AG09309 (cell line): ENCODE measurements at regions not wholly inside any gene's neighbourhood (a gene's known extent, or its start where the extent isn't known, plus 50 kb on each side); places are given as distances from the start of the nearest gene placed in this dataset.

Experiments used
- DNase-seq: peaks from one replicate; pipeline ENCODE4 v3.0.0-alpha.2; 2010; ENCODE audit warnings: low read depth
- H3K4me3 ChIP-seq: 2 replicates; pipeline ENCODE4 v1.5.1; 2011; ENCODE audit warnings: mild to moderate bottlenecking, low read depth, low read length, moderate library complexity; ENCODE audit not compliant: control insufficient read depth
- TF ChIP-seq, protein P1 (sequence below): IDR thresholded peaks from 2 replicates; pipeline ENCODE4 v1.5.1; 2011; ENCODE audit warnings: mild to moderate bottlenecking, low read depth, low read length, inconsistent platforms; ENCODE audit not compliant: insufficient read depth, control insufficient read depth; ENCODE audit errors: missing control alignments

DNA sequence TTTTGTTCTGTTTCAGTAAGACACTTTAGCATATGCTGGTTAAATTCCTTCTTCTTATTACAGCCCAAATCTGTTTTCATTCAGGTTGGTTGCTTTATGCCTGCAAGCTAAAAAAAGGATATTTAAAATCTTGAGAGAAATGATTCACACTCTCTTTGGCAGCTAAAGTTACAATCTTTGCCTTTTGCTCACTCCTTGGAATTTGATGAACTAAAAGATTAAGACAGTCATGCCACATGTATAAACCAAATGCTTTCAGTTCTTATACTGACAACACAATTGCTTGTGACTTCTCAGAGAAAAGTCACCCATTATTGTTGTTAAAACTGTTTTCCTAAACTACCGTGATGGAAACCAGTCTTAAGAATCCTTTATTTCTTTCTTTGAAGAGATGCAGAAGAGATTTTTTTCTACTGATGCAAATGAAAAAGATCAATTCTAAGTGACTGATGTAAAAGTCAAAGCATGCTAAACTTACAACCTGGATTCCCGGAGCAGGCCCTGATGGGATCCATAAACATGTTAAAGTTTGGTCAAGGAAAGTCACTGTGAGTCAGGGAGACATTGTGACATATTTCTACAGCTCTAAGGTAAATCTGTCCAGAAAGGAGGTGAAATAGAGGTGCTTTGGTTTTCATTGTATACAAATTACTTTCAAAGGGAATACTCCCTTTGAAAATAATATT, 144.2 kb upstream of the CDH10 start:
- DNase-seq = peak; percentile 23
- H3K4me3 ChIP-seq = no peak overlapping the region
- TF ChIP-seq, protein P1, sequence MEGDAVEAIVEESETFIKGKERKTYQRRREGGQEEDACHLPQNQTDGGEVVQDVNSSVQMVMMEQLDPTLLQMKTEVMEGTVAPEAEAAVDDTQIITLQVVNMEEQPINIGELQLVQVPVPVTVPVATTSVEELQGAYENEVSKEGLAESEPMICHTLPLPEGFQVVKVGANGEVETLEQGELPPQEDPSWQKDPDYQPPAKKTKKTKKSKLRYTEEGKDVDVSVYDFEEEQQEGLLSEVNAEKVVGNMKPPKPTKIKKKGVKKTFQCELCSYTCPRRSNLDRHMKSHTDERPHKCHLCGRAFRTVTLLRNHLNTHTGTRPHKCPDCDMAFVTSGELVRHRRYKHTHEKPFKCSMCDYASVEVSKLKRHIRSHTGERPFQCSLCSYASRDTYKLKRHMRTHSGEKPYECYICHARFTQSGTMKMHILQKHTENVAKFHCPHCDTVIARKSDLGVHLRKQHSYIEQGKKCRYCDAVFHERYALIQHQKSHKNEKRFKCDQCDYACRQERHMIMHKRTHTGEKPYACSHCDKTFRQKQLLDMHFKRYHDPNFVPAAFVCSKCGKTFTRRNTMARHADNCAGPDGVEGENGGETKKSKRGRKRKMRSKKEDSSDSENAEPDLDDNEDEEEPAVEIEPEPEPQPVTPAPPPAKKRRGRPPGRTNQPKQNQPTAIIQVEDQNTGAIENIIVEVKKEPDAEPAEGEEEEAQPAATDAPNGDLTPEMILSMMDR = no peak

DNA sequence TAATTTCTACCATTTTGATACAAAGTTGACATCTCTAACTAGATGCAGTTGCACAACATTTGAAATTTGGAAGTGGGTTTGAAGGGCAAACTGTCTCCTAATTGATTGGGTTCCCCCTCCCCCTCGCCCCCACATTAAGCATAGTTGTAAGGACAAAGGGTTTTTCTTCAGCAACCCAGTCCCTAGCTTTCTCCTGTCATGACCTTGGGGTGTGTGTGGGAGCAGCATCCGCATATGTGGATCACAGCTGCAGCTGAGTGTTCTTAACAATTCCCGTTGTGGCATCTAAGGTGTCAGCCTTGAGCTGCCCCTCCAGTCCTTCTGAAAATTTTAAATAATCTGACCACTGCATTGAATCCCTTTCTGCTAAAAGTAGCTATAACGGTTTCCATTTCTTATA, 141.3 kb upstream of the CDH10 start:
- no peak overlapping the region for H3K4me3 ChIP-seq
- TF ChIP-seq, protein P1 = no peak
- no peak for DNase-seq

GRCh38 chr5:24783596-24783995, 138.8 kb upstream of the CDH10 start:
- no peak for DNase-seq
- H3K4me3 ChIP-seq = no peak overlapping the region
- TF ChIP-seq, protein P1 = no peak

DNA sequence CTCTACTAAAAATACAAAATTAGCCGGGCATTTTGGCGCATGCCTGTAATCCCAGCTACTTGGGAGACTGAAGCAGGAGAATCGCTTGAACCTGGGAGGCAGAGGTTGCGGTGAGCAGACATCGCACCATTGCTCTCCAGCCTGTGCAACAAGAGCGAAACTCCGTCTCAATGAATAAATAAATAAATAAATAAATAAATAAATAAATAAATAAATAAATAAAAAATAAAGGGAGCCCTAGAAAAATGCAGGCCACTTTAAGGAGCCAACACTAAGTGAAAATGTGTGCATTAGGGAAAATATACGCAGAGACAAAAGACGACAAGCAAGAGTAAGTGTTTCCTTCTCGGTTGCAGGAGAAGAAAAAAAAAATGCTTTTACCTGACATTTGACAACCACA, 132.6 kb upstream of the CDH10 start:
- H3K4me3 ChIP-seq = no peak overlapping the region
- no peak for DNase-seq
- TF ChIP-seq, protein P1 = no peak

- DNase-seq = no peak
- H3K4me3 ChIP-seq = no peak overlapping the region
- TF ChIP-seq, protein P1 = no peak
These were observed 128.5 kb upstream of the CDH10 start for GRCh38 chr5:24773261-24773660.

GRCh38 chr5:24767086-24767485, 122.3 kb upstream of the CDH10 start:
- no peak for DNase-seq
- H3K4me3 ChIP-seq = no peak overlapping the region
- TF ChIP-seq, protein P1 = no peak

DNA sequence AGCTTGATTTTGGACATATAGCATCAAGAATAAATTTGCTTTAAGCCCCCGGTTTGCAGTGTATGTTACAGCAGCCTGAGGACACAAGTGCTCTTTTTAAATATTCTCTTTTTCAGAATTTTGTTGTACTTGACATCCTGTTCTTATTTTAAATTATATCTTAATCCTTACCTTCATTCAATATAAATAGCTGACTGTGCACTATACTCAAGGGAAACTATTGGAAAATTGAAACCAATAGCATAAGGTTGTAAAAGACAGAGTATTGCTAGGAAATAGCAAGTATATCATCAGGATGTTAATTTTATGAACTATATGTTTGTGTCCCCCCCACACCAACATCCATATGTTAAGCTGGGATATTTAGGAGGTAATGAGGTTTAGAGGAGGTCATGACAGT, 120.4 kb upstream of the CDH10 start:
- no peak for DNase-seq
- TF ChIP-seq, protein P1 = no peak
- no peak overlapping the region for H3K4me3 ChIP-seq
